Gastrocnemius medialis (tissue), 4 donors: ENCODE measurements at regions not wholly inside any gene's neighbourhood (a gene's known extent, or its start where the extent isn't known, plus 50 kb on each side); places are given as distances from the start of the nearest gene placed in this dataset.

Source experiments
- CTCF ChIP-seq, 5 experiments: fragments of 450-650 bp in 3 of 5; fragments of 200-600 bp in 2 of 5; sonication (generic) in 2 of 5; IDR thresholded peaks in 4 of 5; conservative IDR thresholded peaks in 1 of 5; 1 replicate in 4 of 5; 2 replicates in 1 of 5; pipeline ENCODE4 v1.5.1; 2016 to 2019; ENCODE audit warnings: antibody characterized with exemption in 5 of 5, mild to moderate bottlenecking in 3 of 5, moderate library complexity in 3 of 5
- POLR2A ChIP-seq, 2 donors: fragments of 450-650 bp; IDR thresholded peaks; one replicate each; pipeline ENCODE4 v1.6.1; 2017; ENCODE audit warnings: antibody characterized with exemption in 2 of 2, mild to moderate bottlenecking in 2 of 2, moderate library complexity in 2 of 2

- TF ChIP-seq CTCF (IDR thresholded peaks at IDR 0.05 in 4 of 5, conservative IDR thresholded peaks at IDR 0.05 in 1 of 5) (no peak), POLR2A (IDR thresholded peaks at IDR 0.05) (no peak)
Observed at GRCh38 chr9:7546261-7546660, 253.3 kb downstream of the DMAC1 start.
